GM19397 (cell line): ENCODE measurements at regions not wholly inside any gene's neighbourhood (a gene's known extent, or its start where the extent isn't known, plus 50 kb on each side); places are given as distances from the start of the nearest gene placed in this dataset.
"Not testable (repeated sequence)": the region's sequence is repeated elsewhere in the genome, so short reads cannot be mapped to it uniquely, and the experiment has no call there.

ENCODE experiments used
- ATAC-seq: cut with Tn5 transposase; IDR thresholded peaks from one replicate; pipeline ENCODE4 v1.9.1; 2021; ENCODE audit warnings: mild to moderate bottlenecking, moderate library complexity; ENCODE audit not compliant: unreplicated experiment

DNA sequence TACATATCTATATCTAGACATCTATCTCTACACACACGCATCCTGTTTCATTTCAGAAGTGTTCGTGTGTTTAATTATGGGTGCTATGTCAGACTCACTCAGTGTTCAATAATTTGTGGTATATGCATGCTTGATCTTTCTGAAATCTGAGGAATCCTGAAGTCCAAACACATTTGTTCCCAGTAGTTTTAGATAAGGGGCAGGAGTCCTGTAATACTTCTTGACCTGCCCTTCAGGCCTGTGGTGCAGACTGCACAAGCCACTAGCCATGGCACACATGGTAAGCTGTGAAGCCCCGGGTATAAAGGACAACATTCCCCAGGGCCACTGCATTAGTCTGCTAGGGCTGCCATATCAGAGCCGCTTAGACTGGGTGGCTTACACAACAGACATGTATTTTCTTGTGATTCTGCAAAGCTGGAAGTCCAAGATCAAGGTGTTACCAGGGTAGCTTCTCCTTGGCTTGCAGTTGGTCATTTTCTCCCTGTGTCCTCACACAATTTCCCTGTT is 267.2 kb downstream of the RHOU start:
- no peak for ATAC-seq

DNA sequence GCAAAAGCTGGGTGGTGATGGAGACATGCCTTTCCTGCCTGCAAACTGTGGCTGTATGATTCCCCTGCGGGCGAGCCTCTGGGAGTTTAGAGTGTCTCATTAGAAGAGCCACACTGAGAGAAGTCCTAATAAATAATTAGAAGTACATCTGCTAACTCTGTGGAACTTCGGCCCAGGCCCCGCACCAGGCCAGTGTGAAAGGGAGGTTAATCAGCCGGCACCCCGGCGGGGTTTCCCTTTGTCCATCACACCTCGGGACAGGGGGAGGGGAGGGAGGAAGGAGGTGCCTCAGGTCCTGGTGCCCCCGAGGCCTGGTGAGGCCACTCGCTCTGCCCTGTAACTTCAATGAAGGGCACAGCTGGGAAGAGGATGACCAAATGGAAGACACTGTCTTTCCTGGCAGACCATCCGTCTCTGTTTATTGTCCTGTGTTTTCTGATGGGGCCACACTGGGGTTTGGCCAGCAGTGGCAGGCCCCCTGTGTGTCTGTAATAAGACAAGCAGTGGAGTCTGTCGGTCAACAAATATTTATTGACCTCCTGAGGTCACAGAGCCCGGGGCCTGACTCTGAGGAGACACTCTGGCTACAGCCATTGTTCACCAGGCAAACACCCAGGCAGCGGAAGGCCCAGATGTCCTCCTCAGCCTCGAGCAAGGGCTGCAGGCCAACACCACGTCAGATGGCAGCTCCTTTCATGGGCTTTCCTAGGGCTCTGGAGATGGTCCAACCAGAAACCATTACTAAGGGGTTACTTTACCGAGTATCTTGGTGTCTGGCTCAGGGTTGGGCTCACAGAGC is 267.5 kb upstream of the RAB4A start:
- no peak for ATAC-seq

DNA sequence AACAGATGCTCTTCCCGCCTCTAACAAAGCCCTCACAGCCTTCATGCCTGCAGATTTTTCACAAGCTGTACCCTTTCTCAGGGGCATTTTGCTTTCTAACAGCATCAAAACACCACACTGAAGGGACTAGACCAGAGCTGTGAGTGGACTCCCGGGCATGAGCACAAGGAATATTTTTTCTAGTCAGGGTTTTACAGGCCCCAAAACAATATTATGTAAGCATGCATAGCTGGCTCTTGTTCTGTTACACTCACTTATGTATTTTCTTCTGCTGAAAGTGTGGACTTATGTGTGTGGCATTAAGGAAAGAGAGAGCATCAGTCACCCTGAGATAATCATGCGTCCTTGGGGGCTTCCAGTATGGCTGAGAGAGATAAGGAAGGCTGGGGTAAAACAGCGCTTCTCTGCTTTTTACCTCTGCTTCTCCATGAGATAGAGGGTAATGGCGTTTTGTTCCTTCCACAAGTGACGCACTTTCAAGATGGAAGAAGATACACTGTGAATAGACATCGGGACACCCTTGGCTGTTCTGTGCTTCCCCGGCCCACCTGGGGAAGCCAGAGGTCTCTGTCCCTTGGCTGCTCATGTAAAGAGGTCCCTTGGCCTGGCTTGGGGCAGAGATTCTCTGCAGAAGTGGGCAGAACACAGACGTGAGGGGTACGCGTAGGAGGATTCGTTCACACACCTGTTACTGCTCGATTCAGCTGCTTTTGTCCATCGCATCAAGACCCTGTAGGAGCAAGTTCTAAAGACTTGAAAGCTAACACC is 266.7 kb upstream of the RAB4A start:
- ATAC-seq: no peak

DNA sequence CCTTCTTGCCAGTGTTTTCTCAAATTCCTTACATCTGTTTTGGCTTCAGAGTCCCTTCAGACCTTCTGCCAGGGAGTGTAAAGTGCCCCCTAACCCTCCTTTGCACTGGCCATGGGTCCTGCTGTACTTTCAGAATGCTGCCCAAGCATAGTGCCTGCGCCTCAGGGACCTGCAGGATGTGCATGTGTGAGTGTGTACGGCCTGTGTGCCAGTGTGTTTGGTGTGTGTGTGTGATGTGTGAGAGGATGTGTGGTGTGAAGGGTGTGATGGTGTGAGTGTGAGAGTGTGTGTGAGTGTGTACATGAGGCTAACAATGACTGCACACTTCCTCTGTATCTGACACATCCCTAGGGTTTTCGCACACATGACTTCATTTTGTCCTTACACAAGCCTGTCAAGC is 265.8 kb upstream of the RAB4A start:
- no peak for ATAC-seq

DNA sequence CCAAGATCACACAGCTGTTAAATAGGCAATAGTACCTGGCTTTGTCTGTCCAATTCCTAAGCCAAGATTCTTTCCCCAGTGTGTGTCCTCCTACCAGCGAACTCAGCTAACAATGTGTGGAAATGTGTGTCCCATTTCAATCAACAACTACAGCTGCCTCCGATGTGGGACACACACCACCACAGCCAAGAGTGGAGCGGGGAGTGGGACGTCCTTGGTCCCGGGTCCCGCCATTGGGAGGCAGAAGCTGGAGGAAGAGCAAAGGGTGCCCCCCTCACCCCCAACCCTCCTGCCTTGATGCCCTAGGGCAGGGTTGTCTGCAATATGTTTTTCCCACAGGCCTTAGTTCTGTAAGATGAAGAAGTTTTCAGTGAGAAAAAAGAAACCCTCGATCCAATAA is 265.4 kb upstream of the RAB4A start:
- ATAC-seq: no peak

DNA sequence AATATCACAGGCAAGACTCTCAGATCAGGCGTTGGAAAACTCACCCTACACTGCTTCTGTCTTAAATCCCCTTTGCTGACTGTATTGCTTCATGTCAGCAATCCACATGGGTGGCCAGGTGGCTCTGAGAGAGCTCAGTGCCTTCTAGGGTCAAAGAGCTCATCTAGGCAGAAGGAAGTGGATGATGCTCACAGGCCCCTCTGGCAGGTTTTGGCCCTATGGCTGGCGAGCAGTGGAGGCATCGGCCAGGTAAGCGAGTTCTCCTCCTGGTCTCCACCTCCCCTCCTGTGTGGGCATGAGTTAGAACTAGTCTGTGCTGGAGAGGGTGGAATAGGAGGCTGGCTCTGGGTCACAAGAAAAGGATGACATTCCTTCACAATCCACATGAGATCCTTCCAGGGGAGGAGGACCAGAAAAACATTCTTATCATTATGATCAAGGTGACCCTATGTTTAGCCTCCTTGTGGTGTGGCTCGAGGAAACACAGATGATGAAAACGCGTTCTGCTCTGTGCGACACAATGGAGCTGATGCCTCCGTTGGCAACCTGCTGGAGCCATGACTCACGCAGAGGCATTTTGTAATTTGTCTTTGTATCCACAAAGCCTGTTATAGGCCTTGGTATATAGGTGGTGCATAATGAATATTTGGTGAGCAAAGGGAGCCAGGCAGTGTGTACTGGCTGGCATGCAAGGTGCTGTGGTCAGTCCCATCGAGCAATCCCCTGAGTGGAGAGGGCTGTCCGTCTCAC is 264.6 kb upstream of the RAB4A start:
- ATAC-seq: no peak

DNA sequence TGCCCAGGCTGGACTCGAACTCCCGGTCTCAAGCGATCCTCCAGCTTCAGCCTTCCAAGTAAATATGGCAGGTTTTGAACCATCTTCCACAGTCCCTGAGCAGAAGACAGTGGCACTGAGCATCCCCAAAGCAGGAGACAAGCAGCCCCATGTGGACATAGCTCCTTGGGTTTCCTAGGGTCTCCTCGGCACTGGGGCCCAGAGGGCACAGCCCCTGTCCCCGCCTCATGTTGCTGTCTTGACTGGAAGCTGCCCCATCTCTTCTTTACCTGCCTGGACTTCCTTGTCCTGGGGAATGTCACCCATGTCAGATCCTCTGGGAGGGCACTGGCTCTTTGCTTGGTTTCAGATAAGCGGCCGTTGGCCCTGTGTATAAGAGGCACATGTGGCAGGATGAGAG is 263.7 kb upstream of the RAB4A start:
- ATAC-seq: no peak

DNA sequence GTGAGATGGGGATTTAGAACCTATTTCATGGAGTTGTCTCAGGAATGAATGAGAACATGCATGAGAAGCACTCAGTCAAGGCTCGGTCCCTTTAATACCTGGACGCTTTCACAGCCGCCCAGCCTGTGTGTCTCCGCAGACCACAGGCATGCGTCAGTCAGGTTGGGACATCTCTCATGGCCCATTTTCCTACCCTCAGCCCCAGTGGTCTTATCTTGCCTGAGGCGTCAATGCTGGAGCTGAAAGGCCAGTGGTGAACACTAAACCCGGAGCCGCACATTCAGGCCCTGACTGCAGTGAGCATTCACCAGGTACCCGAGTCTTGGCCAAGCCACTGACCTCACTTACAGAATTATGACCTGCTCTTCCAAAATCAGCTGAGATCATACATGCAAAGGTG is 263.2 kb upstream of the RAB4A start:
- no peak for ATAC-seq

DNA sequence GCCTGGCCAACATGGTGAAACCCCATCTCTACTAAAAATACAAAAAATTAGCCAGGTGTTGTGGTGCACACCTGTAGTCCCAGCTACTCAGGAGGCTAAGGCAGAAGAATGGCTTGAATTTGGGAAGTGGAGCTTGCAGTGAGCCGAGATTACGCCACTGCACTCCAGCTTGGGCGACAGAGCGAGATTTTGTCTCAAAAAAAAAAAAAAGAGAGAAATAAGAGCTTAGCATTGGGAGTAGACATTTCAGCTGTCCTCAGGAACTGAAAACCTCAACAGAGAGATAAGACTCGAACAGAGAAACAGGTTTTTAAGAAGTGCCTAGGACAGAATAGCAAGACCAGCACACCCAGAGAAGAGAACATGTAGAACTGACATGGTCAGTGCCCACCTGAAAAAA is 262.6 kb upstream of the RAB4A start:
- ATAC-seq: not testable (repeated sequence)

DNA sequence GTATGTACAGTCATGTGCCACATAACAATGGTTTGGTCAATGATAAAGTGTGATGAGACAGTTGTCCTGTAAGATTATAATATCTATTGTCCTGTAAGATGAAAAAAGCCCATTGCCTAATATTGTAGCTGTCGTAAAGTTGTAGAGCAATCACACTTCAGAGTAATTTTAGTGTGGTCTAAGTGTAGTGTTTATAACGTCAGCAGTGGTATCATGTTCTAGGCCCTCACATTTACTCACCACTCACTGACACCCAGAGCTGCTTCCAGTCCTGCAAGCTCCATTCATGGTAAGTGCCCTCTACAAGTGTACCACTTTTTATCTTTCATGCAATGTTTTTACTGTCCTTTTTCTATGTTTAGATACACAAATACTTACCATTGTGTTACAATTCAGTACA is 259.9 kb upstream of the RAB4A start:
- ATAC-seq: no peak

DNA sequence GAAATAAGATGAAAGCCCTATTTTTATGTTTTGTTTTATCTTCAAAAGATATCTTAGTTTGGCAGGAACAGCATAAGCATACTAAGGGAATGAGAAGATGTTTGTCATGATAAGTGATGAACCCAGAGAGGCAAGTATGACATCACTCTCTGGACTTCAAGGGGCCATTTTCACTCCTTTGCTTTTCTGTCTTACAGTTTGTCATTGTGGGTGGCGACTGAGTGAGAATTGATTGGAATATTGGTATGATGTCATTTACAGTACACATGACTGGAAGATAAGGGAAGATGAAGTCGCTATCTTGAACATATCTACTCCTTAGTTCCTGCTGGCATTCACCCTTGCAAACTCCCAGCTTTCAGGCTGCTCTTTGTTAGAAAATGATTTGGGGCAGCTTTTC is 258.1 kb upstream of the RAB4A start:
- ATAC-seq: no peak

DNA sequence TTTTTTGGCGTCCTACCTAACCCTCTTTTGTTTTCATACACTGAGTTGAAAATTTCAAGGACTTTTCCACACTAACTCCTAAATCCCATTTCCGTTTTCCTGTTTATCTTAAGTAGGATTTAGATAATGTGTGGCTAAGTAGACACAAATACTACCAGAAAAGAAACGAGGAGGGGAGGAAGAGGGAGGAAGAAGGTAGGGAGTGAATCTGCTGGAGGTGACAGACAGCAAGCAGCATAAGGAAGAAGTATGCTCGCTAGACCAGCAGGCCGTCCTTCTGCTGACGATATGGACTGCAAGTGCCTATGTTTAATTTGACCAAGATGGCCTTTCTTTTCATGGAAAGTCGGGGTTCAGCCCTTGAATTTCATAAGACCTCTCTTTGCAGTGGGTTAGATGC is 256.9 kb upstream of the RAB4A start:
- ATAC-seq: no peak

DNA sequence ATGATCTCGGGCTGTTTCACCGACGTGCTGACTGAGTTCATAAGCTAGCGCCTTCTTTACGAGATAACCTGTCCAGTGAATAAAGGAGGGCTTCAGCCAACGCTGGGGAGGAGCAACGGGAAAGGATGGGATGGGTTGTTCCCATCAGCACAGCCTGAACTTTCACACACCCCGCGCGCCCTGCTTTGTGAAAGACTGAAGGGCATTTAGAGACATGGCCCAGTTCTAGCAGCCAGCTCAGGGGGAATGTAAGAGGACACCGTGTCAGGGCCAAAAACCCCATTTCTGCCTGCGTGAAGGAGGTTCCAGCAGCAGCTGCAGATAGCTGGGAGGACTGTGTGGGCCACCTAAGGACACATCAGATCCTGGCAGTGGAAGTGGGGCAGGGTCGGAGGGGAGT is 255.1 kb upstream of the RAB4A start:
- no peak for ATAC-seq

DNA sequence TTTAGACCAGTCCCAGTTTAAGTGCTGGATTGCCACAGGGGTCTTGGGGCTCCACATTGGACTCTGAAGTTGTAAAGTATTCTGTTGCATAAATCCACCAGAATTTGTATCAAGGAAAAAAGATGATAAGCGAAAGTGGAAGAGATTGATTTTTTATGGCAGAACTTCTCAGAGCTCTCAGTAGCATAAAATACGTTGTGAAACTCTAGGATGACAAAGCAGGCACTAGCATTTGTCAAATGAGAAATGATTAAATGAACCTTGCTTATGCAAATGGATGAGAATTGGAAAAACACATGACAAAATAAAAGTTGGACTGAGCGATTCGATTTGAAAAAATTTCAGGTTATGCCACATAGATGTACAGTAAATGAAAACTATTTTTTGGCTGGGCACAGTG is 253.8 kb upstream of the RAB4A start:
- no peak for ATAC-seq

DNA sequence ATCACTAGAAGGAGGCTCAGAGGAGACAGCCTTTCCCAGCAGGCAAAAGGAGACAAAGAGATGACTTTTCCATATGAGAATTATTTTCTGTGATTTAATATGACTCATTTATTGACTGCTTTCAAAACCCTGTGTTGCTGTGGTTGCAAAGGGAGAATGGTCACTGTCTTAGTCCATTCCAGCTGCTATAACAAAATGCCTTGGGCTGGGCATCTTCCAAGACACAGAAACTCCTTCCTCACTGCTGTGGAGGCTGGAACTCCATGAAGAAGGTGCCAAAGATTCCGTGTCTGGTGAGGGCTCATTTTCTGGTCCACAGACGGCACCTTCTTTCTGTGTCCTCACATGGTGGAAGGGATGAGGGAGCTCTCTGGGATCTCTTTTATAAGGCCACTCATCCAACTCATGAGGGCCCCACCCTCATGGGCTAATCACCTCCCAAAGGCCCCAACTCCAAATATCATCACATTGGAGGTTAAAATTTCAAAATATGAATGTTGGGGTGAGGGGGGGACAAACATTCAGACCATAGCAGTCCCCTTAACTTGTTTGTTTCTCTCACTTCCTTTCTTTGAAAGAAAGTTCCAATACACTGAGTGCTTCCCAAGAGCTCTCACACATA is 252.1 kb upstream of the RAB4A start:
- no peak for ATAC-seq

DNA sequence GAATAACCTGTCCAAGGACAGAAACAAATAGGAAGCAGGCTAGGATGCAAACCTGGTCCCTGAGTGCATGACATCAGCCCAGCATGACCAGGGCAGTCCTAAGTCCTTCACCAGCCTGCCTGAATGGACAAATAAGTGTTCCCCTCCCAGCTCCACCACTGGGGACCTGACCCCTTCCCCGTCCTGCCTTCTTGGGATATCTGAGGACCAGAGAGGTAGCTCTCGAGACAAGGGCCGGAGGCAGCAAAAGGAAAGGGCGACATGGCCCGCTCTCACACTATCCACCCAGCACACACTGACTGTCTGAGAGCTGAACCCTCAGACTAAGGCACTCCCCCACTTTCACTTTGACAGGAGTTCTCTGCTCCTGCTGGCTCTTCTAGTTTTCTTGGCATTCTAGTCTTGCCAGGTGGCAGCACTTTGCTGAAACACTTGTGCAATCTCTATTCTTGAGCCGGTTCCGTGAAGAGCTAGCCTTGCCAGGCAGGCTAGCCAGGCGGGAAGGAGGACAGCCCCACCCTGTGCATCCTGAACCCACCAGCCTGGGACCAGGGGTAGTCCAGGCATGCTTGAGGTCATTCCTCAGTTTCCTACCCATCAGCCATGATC is 251.1 kb upstream of the RAB4A start:
- no peak for ATAC-seq

DNA sequence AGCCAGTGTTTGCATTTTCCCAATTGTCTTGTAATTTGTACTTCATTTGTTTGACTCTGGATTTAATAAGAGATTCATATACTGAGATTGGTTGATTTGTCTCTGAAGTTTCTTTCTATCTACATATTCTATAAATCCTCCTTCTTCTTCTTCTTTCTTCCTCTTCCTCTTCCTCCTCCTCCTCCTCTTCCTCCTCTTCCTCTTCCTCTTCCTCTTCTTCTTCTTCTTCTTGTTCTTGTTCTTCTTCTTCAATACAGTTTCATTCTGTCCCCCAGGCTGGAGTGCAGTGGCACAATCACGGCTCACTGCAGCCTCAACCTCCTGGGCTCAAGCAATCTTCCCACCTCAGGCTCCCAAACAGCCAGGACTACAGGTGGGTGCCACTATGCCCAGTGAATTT is 249.9 kb upstream of the RAB4A start:
- ATAC-seq: not testable (repeated sequence)

DNA sequence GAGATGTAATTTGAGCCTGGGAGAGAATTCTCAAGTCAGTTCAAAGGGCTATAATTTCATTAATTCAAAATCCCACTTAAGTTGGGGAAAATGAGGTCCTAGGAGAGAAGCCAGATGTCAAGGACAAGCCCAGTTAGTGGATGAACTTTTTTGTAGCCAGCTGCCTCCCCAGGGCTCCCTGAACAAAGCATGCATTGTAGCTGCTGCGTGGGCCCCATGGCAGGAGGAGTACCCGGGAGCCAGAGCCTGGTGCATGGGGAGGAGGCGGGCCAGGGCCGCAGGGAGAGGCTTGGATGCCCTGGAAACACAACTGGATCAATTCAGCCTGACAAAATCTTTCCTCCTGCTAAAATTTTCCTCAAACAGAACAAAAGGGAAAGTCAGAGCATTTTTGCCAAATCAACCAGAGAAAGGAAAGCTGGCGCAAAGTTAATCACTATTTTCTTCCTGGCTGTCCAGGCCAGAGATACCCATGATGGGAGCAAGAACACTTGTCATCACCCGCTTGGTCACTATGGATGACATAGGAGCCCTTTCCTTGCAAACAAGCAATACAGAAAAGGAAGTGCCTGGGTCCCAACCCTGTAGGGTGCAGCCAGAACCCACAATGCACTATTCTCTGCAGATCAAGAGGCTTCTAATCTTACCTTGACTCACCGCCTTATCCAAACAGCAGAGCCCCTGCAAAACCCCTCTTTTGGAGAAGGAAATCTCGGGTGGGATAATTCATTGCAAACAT is 248.1 kb upstream of the RAB4A start:
- ATAC-seq: no peak

DNA sequence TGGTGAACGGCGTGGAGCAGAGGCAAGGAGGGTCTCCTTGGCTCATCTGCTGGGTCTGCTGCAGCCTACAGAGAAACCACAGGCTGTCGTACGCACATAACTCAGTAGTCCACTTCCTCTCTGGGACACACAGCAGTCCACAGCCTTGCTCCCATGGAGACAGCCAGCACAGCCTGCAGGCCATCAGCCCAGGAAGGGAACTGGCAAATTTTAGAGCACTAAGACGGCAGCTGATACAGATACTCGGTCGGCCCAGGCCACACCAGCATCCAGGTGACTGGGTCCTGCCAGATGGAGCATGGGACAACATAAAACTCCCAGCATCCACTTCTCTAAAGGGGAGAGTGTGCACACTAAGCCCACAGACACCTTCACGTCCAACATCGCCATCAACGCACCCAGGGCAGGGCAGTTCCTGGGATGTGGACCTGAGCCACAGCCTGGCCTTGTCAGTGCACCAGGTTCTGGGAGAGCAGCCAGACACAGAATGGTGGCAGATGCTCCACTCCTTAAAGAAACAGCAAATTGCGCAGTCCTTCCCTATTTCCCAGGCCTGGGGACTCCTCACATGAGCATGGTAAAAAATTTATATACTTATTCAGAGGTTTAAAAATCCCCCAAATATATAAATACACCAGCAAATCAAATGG is 247.1 kb upstream of the RAB4A start:
- no peak for ATAC-seq
